ENCODE measurements at regions not wholly inside any gene's neighbourhood (a gene's known extent, or its start where the extent isn't known, plus 50 kb on each side); places are given as distances from the start of the nearest gene placed in this dataset.

GRCh38 chr20:40319741-40320516 is 369.1 kb downstream of the MAFB start:
- no peak for DNase-seq (ENCODE audit: low read depth)

GRCh38 chr20:40319056-40319455 is 370.0 kb downstream of the MAFB start:
- DNase-seq (ENCODE audit: low read depth): no peak

GRCh38 chr20:40317156-40317790 is 371.8 kb downstream of the MAFB start:
- DNase-seq (ENCODE audit: low read depth): no peak

- DNase-seq (ENCODE audit: low read depth): no peak
These were observed 374.8 kb downstream of the MAFB start for GRCh38 chr20:40314278-40314677.

GRCh38 chr20:40313730-40314129 is 375.3 kb downstream of the MAFB start:
- no peak for DNase-seq (ENCODE audit: low read depth)

- no peak for DNase-seq (ENCODE audit: low read depth)
These were observed 379.3 kb downstream of the MAFB start for GRCh38 chr20:40309731-40310130.

- DNase-seq (ENCODE audit: low read depth): no peak
These were observed 381.0 kb downstream of the MAFB start for GRCh38 chr20:40307997-40308396.

- no peak for DNase-seq (ENCODE audit: low read depth)
These were observed 381.8 kb downstream of the MAFB start for GRCh38 chr20:40307268-40307667.

GRCh38 chr20:40305303-40305702 is 383.7 kb downstream of the MAFB start:
- DNase-seq (ENCODE audit: low read depth): no peak

GRCh38 chr20:40304119-40304613 is 384.9 kb downstream of the MAFB start:
- DNase-seq (ENCODE audit: low read depth): no peak

GRCh38 chr20:40294747-40295146 is 394.3 kb downstream of the MAFB start:
- DNase-seq (ENCODE audit: low read depth): no peak

GRCh38 chr20:40294175-40294574 is 394.9 kb downstream of the MAFB start:
- DNase-seq (ENCODE audit: low read depth): no peak

GRCh38 chr20:40293740-40294139 is 395.3 kb downstream of the MAFB start:
- DNase-seq (ENCODE audit: low read depth): peak; percentile 48

GRCh38 chr20:40291493-40292135 is 397.4 kb downstream of the MAFB start:
- DNase-seq (ENCODE audit: low read depth): peak; percentile 78

- DNase-seq (ENCODE audit: low read depth): no peak
These were observed 401.4 kb downstream of the MAFB start for GRCh38 chr20:40287683-40288082.

GRCh38 chr20:40286975-40287531 is 402.0 kb downstream of the MAFB start:
- no peak for DNase-seq (ENCODE audit: low read depth)

GRCh38 chr20:40284611-40285010 is 404.4 kb downstream of the MAFB start:
- DNase-seq (ENCODE audit: low read depth): no peak

GRCh38 chr20:40283689-40284088 is 405.3 kb downstream of the MAFB start:
- DNase-seq (ENCODE audit: low read depth): no peak

GRCh38 chr20:40282941-40283340 is 406.1 kb downstream of the MAFB start:
- no peak for DNase-seq (ENCODE audit: low read depth)

- no peak for DNase-seq (ENCODE audit: low read depth)
These were observed 406.5 kb downstream of the MAFB start for GRCh38 chr20:40282541-40282940.

- no peak for DNase-seq (ENCODE audit: low read depth)
These were observed 408.4 kb downstream of the MAFB start for GRCh38 chr20:40280616-40281015.

GRCh38 chr20:40279390-40279789 is 409.6 kb downstream of the MAFB start:
- DNase-seq (ENCODE audit: low read depth): peak; percentile 88

GRCh38 chr20:40278673-40279072 is 410.4 kb downstream of the MAFB start:
- no peak for DNase-seq (ENCODE audit: low read depth)

All from stromal cell of bone marrow (primary cell).